Body of pancreas (tissue), 4 donors: ENCODE measurements at regions not wholly inside any gene's neighbourhood (a gene's known extent, or its start where the extent isn't known, plus 50 kb on each side); places are given as distances from the start of the nearest gene placed in this dataset.

ENCODE experiments used
- CTCF ChIP-seq, 7 experiments: fragments of 450-650 bp in 4 of 7; fragments of 200-600 bp in 3 of 7; sonication (generic) in 3 of 7; IDR thresholded peaks; one replicate each; pipeline ENCODE4 v1.5.1; 2016 to 2019; ENCODE audit warnings: antibody characterized with exemption in 7 of 7
- POLR2A ChIP-seq, 3 donors: fragments of 450-650 bp; IDR thresholded peaks; one replicate each; pipeline ENCODE4 v1.6.1; 2016; ENCODE audit warnings: antibody characterized with exemption in 3 of 3, mild to moderate bottlenecking in 2 of 3

- no peak for TF ChIP-seq CTCF (IDR thresholded peaks at IDR 0.05)
- TF ChIP-seq POLR2A (IDR thresholded peaks at IDR 0.05) = no peak
Observed at GRCh38 chr7:153413540-153414287, 638.5 kb upstream of the DPP6 start.
